RWPE1 (cell line): ENCODE measurements at regions not wholly inside any gene's neighbourhood (a gene's known extent, or its start where the extent isn't known, plus 50 kb on each side); places are given as distances from the start of the nearest gene placed in this dataset.

Experiments used
- CTCF ChIA-PET: fragments of 350-600 bp; sonication (Branson Sonifier 250); formaldehyde crosslinking; extraction: SDS; loops from one replicate; lab custom pipeline; 2021; lab: Yijun Ruan, JAX
- POLR2A ChIA-PET: fragments of 400-600 bp; formaldehyde crosslinking; extraction: SDS; loops from one replicate; lab custom pipeline; 2020; ENCODE audit warnings: antibody characterized with exemption; ENCODE audit not compliant: low non-redundant PET; lab: Yijun Ruan, JAX
- DNase-seq: peaks from one replicate; pipeline ENCODE4 v3.0.0; 2012; ENCODE audit warnings: low spot score
- H3K27ac ChIP-seq: fragments of 450-650 bp; 2 replicates; pipeline ENCODE4 v1.5.1; 2017
- TF ChIP-seq, protein P1 (sequence below): fragments of 450-650 bp; conservative IDR thresholded peaks from 2 replicates; pipeline ENCODE4 v1.5.1; 2017; ENCODE audit warnings: low read depth, mild to moderate bottlenecking

- TF ChIP-seq, protein P1, sequence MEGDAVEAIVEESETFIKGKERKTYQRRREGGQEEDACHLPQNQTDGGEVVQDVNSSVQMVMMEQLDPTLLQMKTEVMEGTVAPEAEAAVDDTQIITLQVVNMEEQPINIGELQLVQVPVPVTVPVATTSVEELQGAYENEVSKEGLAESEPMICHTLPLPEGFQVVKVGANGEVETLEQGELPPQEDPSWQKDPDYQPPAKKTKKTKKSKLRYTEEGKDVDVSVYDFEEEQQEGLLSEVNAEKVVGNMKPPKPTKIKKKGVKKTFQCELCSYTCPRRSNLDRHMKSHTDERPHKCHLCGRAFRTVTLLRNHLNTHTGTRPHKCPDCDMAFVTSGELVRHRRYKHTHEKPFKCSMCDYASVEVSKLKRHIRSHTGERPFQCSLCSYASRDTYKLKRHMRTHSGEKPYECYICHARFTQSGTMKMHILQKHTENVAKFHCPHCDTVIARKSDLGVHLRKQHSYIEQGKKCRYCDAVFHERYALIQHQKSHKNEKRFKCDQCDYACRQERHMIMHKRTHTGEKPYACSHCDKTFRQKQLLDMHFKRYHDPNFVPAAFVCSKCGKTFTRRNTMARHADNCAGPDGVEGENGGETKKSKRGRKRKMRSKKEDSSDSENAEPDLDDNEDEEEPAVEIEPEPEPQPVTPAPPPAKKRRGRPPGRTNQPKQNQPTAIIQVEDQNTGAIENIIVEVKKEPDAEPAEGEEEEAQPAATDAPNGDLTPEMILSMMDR, result no peak
- DNase-seq, result no peak
- CTCF ChIA-PET, result no interaction called here
- POLR2A ChIA-PET, result no interaction called here
- H3K27ac ChIP-seq, result no peak overlapping the region
Observed at GRCh38 chr12:97748298-97748697, 285.7 kb downstream of the RMST start.

DNA sequence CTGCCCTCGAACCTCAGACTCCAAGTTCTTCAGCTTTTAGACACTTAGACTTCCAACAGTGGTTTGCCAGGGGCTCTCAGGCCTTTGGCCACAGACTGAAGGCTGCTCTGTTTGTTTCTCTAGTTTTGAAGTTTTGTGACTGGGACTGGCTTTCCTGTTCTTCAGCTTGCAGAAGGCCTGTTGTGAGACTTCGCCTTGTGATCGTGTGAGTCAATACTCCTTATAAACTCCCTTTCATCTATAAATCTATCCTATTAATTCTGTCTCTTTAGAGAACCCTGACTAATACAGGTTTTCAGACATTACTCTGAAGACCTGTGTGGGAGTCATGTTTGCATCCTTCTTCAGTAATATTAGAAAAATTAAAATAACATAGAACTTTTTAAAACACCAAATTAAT, 289.1 kb downstream of the RMST start:
- ChIA-PET POLR2A (interaction anchor here (0.7 kb wide), 1 partner anchor 1517 kb away, joined by 3 read pairs; no protein-coding TSS in a partner anchor), CTCF (interaction anchor here (0.7 kb wide), 1 partner anchor 181 kb away, joined by 3 read pairs; no protein-coding TSS in a partner anchor)
- DNase-seq, result no peak
- no peak overlapping the region for H3K27ac ChIP-seq
- TF ChIP-seq, protein P1, result no peak

DNA sequence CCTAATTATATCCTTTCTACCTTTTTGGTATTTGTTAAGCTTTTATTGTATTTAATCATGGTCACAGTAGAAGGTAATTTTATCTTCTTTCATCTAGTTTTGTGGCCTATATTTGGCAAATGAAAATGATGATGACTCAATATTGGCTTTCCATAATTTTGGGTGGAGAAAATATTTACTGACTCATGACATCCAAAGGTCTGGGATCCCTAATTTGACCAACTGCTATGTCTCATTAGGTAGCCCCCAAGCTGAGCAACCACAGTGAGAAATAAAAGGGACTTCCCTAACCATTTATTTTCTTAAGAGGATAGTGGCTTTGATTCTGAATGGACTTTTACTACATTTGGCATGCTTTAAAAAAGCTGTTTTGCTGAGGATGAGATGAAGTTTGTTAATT, 289.5 kb downstream of the RMST start:
- TF ChIP-seq, protein P1, result no peak
- CTCF ChIA-PET, result interaction anchor here (0.7 kb wide), 1 partner anchor 181 kb away, joined by 3 read pairs; no protein-coding TSS in a partner anchor
- no peak for DNase-seq
- POLR2A ChIA-PET, result interaction anchor here (0.7 kb wide), 1 partner anchor 1517 kb away, joined by 3 read pairs; no protein-coding TSS in a partner anchor
- H3K27ac ChIP-seq, result no peak overlapping the region

DNA sequence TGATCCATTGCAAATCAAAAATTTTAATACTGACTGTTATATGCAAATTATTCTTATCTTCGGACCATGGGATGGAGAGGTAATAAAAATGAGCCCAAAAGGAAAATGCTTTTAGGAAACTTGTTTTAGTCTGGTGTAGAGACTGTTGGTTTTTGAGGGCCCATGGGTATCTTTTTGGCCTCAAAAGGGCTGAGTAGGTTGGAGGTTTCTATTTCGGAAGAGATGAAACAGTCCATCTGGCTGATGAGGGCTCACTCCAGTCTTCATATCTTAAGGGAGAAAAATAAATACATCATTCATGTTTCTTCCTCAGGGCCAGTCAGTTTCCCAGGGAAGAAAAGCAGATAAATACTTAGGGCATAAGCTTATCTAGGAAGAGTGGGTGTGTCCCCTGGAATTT, 290.7 kb downstream of the RMST start:
- ChIA-PET POLR2A (no interaction called here), CTCF (no interaction called here)
- no peak overlapping the region for H3K27ac ChIP-seq
- TF ChIP-seq, protein P1, result no peak
- no peak for DNase-seq

- H3K27ac ChIP-seq, result no peak overlapping the region
- ChIA-PET POLR2A (no interaction called here), CTCF (no interaction called here)
- no peak for DNase-seq
- TF ChIP-seq, protein P1, result no peak
Observed at GRCh38 chr12:97754306-97754705, 291.7 kb downstream of the RMST start.

- no peak overlapping the region for H3K27ac ChIP-seq
- ChIA-PET POLR2A (no interaction called here), CTCF (no interaction called here)
- no peak for DNase-seq
- TF ChIP-seq, protein P1, result no peak
Observed at GRCh38 chr12:97756066-97756666, 293.6 kb downstream of the RMST start.
